Activated effector memory CD4-positive, alpha-beta T cell treated with Interleukin-2 at 50 U/mL for 16 hours (primary cell): ENCODE measurements at regions not wholly inside any gene's neighbourhood (a gene's known extent, or its start where the extent isn't known, plus 50 kb on each side); places are given as distances from the start of the nearest gene placed in this dataset.
"Not testable (repeated sequence)": the region's sequence is repeated elsewhere in the genome, so short reads cannot be mapped to it uniquely, and the experiment has no call there.

Experiments
- DNase-seq: peaks from one replicate; pipeline ENCODE4 v3.0.0-alpha.2; 2020

DNA sequence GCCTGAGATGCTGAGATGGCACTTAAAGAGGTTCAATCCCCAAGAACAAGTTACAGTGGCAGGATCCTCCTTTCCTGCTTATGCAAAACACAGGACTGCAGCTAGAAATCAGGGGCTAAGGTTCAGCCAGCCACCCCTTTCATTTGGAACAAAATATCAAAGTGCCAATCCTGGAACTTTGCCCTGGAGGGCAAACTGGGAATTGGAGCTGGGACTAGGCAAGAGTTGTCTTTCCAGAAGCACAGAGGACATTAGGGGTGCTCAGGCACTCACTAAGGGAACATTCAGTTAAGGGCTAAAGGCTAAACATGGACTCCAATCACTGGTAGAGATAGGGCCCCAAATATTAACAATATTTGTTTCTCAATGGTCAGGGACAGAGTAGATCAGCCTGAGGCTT lies 237.2 kb downstream of the EMP1 start:
- no peak for DNase-seq

DNA sequence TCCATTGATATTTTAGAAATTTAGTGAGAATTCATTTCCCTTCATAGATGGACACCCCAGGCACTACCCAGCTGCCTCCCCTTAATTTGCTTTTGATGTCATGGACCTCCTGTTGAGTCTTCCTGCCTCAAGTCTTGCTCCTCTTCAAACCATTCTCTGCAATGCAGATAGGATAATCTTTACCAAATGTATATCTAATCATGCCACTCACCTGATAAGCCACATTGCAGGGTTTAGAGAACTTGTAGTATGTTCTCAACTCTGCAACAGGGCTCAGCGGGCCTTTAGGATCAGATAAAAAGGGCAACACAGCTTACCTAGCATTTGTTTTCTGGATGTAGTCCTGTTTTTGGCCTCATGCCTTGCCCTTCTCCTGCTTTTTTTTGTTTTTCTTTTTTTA lies 234.5 kb downstream of the EMP1 start:
- no peak for DNase-seq

DNA sequence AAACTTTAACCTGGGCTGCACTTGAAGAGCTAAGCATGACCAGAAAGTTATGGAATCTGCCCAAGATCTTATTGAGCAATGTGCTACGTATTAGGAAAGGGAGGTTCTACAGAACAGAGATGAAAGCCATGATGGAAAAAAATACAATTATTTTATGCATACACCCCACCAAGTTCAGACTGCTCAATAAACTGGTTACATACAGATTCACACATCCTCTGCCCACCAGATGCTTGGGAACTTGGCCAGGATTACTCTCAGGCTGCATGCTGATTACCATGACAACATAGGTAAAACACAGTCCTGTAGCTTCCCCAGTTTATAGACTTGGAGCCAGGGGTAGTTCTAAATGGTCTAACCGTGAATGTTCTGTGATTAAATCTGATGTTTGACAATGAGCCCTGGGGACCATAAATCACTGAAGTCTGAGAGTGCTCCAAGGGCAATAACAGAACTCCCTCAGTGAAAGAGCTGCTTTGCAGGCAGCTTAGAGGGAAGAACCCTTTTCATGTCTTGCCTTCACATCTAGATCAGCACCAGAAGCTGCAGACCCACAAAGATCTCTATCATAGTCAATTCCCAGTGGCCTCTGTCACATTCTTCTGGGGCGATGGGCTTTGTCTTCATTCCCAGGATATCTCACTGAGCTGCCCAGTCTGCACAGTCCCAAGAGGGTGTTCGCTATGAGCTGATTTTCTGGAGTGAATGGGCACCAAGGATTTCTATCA lies 232.2 kb downstream of the EMP1 start:
- DNase-seq = no peak

DNA sequence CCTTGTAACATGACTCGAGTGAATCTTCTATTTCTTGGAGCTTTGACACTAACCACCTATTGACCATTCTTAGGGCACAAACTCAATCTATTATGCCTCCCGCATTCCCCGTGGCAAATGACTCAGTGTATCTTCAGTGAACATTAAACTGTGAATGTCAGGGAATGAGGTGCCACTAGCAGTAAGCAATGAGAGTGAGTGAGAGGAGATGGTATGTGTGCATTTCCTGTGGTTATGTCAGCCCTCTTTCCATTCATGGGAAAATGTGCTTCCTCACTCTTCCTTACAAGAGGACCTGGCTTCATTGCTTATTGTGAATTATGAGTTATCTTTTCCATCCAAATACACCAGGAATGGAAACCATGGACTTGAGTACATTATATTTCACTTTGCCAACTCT lies 229.2 kb downstream of the EMP1 start:
- DNase-seq = no peak

DNA sequence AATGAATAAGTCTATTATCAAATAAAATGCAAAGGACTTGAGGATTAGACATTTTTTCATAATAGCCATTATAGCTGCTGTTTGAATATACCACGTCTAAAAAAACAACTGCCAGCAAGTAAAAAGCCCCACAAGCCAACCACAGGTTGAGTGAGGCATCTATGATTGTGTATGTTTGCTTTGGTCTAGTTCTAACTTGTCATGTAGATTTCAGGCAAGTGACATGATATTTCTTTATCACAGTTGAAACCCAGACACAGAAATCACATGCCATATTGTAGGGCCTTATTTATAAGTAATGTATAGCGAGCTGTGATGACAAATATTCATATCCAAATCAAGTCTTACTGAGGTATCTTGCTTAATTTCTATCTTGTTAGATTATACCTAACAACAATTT lies 225.8 kb downstream of the EMP1 start:
- no peak for DNase-seq

DNA sequence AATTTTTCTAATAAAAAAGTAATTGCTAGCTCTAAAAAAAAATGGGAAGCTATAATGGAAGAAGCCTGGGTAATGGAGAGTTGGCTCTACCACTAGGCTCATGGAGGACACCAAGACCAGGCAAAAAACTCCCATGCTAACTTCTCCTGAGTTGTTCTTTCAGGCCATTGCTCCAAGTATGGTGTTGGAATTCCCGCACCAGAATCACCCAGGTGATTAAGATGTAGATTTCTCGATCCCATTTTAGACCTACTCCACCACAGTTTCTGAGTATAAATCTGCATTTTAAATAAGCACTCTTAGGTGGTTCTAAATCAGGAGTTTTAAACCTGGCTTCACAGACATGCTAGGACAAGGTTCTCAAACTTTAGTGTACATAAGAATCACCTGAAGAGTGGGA lies 221.0 kb downstream of the EMP1 start:
- no peak for DNase-seq

DNA sequence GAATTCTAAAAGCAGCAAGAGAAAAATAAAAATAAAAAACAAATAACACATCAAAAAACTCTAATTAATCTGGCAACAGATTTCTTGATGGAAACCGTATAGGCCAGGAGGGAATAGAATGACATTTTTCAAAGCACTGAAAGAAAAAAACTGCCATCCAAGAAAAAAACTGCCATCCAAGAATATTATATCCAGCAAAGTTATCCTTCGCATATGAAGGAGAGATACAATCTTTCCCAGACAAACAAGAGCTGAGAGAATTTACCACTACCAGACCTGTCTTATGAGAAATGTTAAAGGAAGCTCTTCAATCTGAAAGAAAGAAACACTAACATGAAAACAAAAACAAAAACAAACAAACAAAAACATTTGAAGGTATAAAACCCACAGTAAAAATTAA lies 214.8 kb downstream of the EMP1 start:
- no peak for DNase-seq

DNA sequence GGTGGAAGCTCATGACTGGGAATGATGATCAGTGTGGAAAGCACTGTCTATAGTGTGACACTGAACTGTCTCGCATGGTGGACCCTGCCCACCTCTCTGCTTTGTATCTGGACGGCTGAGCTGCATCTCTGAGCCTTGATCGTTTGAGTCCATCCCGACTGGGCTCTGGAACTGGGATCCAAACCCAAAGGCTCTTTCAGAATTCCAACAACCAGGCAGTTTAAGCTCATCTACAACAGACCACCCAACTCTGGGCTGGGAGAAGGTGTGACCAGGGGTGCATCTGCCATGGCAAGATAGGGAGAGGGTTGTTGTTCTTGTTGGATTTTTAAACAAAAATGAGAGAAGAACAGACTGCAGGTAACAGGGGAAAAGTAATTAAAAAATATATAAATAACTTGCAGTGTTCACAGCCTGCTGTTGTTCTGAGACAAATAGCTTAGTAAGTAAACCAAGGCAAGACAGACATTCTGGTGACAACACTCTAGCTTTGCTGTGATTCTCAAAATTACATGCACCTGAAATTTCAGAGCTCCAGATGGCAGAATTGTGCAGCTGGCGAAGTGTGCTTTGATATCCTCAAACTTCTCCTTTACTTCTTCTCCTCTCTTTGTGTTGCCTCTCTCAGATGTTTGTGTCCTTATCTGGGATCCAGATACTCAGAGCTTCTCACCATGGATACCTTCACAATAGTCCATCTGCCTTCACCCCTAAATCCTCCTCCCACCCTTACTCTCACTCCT lies 209.6 kb downstream of the EMP1 start:
- no peak for DNase-seq

DNA sequence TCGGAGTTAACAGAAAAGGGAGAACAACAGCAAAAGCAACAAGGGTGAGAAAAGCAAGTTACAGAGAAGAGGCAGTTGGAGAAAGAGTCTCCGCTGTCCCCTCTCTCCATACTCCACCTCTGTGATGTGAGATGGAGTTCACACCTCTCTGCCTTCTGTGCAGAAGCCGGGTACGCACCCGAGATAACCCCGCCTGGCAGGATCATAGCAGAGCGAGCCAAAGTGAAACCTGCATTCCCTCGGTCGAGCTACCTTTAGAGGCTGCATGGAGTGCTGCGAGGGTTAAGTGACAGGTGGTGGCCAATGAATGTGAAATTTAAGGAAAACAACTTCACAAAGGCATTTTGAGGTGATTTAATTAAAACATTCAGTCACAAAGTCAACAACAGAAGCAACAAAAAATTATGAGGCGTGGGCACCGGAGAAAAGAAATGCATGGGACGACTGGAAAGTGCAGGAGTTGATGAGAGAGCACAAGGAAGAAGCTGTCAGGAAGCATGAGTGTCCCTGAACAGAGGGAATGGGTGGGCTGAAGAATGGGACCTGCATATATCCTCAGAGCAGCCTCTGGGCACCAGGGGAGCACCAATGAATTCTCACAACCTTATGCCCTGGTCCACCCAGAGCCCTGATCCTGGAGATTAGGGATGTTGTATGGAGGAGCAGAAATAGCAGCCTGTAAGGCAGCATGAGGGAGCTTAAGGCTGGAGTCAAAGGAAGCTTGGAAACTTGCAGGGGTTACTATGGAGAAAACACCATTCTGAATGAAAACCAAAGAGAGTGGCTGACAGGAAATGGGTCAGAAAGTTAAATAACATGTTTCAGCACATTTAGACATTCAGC lies 208.3 kb downstream of the EMP1 start:
- no peak for DNase-seq

DNA sequence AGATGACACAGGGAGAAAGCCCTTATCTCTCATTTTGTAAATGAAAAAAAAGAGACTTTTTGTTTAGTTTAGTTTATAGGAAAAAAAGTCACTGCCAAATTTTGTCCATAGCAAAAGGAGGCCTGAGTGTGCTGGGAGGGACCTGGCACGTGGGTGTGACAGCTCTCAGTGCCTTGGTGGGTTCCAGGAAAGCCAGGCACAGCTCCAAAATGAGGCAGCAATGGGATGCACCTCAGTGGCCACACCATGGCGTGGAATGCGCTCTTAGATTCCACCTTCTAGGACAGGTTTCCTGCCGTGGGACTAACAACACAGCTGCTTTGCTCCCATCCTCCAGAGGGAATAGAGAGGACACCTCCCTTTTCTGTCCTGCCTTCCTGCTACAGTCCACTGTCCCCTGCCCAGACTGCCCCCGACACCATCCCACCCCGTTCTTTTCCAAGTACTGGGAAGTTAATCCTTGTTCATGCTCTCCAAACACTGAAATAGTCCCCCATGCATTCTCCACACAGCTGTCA lies 207.6 kb downstream of the EMP1 start:
- no peak for DNase-seq

DNA sequence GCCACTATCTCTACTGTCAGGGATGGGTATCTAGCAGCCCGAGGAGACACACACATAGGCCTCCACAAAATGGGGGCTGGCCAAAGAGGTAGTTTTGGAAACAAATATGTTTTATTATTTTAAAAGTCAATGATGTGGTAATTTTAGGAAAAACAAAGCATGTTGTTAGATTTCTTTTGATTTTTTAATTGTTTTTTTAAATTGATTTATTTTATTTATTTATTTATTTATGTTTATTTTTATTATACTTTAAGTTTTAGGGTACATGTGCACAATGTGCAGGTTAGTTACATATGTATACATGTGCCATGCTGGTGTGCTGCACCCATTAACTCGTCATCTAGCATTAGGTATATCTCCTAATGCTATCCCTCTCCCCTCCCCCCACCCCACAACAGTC lies 194.8 kb downstream of the EMP1 start:
- not testable (repeated sequence) for DNase-seq

DNA sequence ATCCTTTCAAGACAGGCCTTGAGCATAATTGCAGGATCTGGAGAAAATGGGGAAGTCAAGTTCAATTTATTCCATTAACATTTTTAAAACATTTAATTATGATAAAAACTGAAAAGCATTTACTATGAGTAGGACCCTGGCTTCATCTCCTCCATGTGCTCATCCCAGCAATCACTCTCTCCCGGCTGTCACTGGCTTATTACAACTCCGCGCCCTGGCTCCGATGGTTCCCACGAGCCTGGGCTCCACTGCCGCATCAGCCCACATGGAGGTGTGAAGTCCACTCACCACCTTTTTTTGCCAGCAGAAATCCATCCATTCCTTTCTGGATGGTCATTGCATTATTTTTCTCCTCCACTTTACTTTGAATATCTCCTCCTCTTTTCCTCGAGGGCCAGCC lies 194.4 kb downstream of the EMP1 start:
- no peak for DNase-seq

DNA sequence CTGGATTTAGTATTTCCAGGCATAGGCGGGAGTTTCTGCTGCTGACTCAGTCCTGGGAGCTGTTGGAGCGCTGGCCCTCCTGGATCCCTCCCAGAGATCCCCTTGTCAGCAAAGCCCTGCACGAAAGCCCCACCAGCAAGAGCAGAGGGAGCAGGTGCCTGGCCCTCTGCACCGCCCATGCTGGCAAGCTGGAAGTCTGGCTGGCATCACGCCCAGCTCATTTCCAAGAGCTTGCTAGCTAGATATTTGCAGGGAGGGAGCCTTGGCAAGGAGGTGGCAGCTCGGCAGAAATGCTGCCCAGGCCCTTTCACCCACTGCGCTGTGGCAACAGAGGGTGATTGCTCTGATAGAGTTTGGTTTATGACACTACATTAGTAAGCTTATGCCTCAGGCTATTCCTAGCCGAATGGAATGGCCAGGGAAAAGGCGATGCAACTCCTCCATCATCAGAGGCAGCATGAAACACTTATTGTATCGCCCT lies 193.9 kb downstream of the EMP1 start:
- no peak for DNase-seq

DNA sequence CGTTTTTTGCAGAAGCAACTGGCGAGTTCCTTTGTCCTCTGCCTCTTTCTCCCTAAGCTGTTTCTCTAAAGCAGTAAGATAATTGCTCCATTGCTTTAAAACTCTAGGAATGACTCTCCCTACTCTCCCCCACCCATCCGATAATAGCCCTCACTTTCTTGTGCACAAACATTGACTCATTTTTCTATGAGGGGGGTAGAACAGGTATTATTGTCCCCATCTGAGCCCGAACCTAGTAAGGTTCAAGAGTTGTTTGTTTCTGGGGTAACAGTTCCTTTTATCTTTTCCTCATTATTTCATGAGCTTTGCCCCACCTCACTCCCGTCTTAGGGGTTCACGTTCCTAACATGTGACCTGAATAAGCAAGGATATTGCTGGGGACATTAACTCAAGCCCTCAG lies 190.6 kb downstream of the EMP1 start:
- DNase-seq = no peak

DNA sequence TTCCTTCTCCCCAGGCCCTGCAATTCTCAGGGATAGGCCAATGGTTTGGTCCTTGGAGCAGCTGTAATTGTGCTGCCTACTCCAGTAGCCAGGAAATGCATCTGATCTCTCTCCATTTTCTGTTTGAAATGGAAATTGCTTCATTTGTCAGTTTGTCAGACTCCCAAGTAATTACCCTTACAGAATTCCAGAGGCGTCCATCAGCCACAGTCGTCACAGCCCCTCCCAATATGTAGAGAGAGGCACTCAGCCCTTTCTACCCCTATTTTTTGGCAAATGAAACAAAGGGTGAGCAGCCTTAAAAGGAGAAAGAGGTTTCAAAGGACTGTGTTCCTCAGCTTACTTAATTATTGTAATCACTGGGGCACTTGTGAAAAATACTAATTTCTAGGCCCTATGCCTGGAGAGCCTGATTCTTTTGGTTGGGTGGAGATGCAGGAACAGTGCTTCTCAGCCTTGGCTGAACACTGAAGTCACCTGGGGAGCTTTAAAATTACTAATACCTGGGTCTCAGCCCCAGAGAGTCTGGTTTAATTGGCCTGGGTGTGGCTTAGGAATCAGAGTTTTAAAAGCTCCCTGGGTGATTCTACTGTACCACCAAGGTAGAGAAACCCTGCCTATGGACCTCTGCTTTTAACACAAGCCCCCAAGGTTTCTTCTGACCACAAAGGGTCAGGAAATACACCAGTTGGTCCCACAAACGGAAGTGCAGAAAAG lies 190.0 kb downstream of the EMP1 start:
- no peak for DNase-seq

DNA sequence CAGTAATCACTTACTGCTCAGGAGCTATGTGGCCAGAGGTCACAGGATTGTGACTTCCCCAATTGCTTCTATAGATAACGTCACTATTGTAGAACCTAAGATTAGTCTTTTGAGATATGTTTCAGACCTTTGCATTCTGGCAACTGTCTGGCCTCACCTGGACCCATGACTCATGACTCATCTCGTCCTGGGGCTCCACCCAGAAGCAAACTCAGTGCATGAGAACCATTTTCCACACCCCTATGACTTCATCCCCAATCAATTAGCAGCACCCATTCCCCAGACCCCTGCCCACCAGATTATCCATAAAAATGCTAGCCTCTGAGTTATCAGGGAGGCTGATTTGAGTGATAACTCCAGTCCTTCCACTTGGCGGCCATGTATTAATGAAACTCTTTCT lies 186.9 kb downstream of the EMP1 start:
- DNase-seq = no peak

DNA sequence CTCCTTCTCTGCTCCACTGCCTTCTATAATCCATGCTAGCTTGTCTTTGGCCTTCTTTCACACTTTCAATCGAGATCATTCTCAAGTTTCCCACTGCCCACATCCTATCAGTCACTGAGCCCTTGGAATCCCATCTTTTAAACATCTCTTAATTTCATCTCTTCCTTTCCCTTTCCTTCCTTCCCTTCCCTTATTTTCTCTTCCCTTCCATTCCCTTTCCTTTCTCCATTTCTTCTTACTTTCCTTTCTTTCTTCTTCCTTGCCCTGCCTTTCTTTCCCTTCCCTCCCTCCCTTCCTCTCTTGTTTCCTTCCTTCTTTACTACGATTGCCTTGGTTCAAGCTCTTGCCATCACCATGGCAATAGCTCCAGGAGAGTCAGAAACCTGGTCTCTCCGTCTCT lies 183.8 kb downstream of the EMP1 start:
- no peak for DNase-seq

DNA sequence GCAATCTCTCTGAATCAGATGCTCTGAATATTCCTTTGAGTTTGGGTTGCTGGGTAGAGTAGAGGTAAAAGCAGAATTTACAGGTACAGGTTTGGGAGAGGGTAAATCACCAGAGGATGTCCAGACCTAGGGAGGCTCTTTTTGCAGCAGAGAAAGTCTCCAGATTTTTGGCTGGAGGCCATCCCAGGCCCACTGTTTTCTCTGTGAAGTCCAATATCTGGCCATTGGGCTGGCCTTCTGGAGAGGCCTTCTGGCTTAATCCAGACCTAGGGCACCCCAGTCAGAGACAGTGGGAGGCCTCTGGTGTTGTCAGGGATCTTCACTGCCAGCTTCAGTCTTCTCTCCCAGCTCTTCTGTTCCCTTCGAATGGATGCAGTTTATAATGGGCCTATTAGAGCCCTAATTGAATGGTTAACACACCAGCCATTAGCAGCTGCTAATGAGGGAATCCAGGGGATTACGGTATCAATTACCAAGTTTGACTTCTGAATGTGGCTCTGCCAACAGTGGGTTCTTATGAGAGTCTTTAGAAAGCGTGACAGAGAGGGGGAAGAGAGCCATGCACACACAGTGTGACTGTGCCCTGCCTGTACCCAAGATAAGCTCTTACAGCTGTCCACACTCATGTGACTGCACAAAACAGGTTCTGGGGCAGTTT lies 183.1 kb downstream of the EMP1 start:
- no peak for DNase-seq

DNA sequence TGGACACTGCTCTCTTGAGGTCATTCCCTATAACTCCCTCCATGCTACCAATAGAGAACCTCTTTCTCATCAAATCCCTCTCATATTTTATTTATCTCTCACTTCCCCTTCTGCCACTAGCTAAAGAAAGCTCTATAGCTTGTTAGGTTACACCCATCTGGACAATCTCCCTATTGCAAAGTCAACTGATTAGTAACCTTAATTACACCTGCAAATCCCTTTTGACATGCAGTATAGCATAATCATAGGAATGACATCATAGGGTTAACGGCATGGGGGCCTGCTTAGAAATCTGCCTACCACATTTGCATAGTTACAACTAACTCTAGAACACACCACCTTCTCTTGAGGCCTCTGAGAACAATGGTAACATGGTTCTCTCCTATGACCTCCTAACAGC lies 181.2 kb downstream of the EMP1 start:
- DNase-seq = no peak

DNA sequence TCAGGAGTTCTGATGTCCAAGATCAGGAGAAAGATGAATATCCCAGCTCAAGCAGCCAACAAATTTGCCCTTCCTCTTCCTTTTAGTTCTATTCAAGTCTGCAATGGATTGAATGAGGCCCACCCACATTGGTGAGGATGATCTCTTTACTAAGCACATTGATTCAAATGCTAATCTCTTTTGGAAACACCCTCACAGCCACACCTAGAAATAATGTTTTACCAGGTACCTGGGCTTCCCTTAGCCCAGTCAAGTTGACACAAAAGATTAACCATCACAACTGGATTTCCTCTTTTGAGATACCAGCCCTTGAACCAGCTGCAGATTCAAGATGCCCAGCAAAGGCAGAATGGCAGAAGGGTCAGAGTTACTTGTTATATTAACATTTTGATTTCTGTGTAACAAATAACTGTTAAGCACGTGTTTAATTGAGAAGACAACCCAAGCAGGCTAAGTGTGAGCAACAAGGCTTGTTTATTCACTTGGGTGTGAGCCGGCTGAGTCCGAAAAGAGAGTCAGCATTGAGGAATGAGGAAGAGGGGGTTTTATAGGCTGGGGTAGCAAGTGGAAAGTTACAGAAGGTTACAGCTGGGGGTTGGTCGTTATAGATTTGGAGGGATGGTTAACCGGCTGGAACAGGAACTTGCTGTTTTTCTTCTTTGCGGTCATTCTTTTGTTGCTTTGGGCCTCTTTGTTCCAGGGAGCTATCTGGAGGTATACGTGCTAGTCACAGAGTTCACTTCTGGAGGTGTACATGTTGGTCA lies 180.3 kb downstream of the EMP1 start:
- no peak for DNase-seq

DNA sequence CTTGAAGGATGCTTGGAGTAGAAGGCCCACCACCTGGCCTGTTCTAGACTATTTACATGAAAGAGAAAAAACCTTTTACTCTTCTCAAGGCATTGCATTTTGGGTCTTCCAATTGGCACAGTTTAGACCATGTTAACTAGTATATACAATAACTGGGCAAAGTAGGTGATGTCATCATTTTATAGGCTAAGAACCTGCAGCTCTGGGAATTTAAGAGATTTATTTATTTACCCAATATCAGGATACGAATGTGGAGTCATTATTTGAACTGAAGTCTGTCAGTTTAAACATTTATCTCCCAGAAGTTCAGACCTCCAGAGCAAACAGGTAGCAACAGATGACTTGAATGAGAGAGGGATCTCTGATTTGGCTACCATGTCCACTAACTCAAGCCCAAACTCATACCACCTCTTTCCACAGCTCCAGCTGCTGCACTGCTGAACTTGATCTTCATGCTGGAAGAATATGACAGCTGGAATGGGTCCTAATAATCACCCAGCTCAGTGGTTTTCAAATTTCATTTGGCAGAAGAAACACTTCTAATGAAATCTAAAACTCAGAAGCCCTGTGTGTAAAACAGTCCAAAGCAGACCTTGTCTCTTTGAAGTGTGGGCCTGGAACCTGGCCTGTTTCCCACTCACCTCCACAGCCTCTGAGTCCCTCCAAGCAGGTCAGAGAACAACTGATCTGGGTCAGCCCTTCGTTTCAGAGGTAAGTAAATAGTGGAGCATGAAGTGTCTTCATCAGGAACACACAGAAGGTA lies 179.2 kb downstream of the EMP1 start:
- DNase-seq = no peak
